Panc1 (cell line): ENCODE measurements at regions not wholly inside any gene's neighbourhood (a gene's known extent, or its start where the extent isn't known, plus 50 kb on each side); places are given as distances from the start of the nearest gene placed in this dataset.

Experiments
- ATAC-seq: fragments of 200-7000 bp; cut with Tn5 transposase; 2 replicates; pipeline ENCODE4 v1.9.1; 2020; ENCODE audit warnings: mild to moderate bottlenecking, moderate library complexity
- BruUV-seq: library from RNA; stranded (reverse); fragments of 400-500 nt; replicated peaks from 2 replicates; lab custom pipeline; 2021; lab: Mats Ljungman, UMichigan
- CTCF ChIA-PET: fragments of 300-600 bp; sonication (Branson Sonifier 250); formaldehyde crosslinking; loops from one replicate; lab custom pipeline; 2022; ENCODE audit warnings: antibody characterized with exemption; lab: Charles Lee
- POLR2A ChIA-PET: fragments of 300-600 bp; sonication (Branson Sonifier 250); formaldehyde crosslinking; loops from one replicate; lab custom pipeline; 2022; ENCODE audit warnings: antibody characterized with exemption; lab: Charles Lee
- DNase-seq: peaks from one replicate; pipeline ENCODE4 v3.0.0-alpha.2; 2010; ENCODE audit warnings: low read depth, low spot score
- H3K27ac ChIP-seq: 2 replicates; pipeline ENCODE4 v1.5.1; 2011; ENCODE audit warnings: mild to moderate bottlenecking, low read length, inconsistent platforms
- H3K27me3 ChIP-seq: fragments of 200-500 bp; sonication (Bioruptor generic); 2 replicates; pipeline ENCODE4 v1.6.0; 2014; ENCODE audit warnings: low read length, inconsistent platforms; ENCODE audit not compliant: control insufficient read depth, insufficient read depth
- H3K36me3 ChIP-seq: fragments of 200-500 bp; sonication (Bioruptor generic); 2 replicates; pipeline ENCODE4 v1.5.1; 2014; ENCODE audit warnings: inconsistent platforms, mild to moderate bottlenecking, low read length, moderate library complexity; ENCODE audit not compliant: control insufficient read depth, insufficient read depth
- H3K4me1 ChIP-seq: 2 replicates; pipeline ENCODE4 v1.5.1; 2011; ENCODE audit warnings: inconsistent platforms, mild to moderate bottlenecking, low read length, moderate library complexity; ENCODE audit not compliant: control insufficient read depth, insufficient read depth
- H3K4me3 ChIP-seq, 2 experiments: 2 replicates each; pipeline ENCODE4 v1.5.1; 2011 to 2012; ENCODE audit warnings: low read depth in 2 of 2, low read length in 2 of 2, mild to moderate bottlenecking in 2 of 2, inconsistent platforms in 1 of 2, moderate library complexity in 1 of 2
- H3K9me3 ChIP-seq: fragments of 200-500 bp; sonication (Bioruptor generic); 2 replicates; pipeline ENCODE4 v1.5.1; 2014; ENCODE audit warnings: low read depth, mild to moderate bottlenecking, inconsistent platforms, low read length, moderate library complexity; ENCODE audit not compliant: control insufficient read depth, insufficient read depth
- CTCF ChIP-seq: fragments of 450-650 bp; IDR thresholded peaks from 2 replicates; pipeline ENCODE4 v1.5.1; 2017; ENCODE audit warnings: mild to moderate bottlenecking
- POLR2AphosphoS5 ChIP-seq: IDR thresholded peaks from 2 replicates; pipeline ENCODE4 v1.6.1; 2012; ENCODE audit warnings: mild to moderate bottlenecking, low read depth, low read length, moderate library complexity
- REST ChIP-seq, 2 experiments: IDR thresholded peaks; 2 replicates each; pipeline ENCODE4 v1.6.1; 2011 to 2012; ENCODE audit warnings: low read depth in 2 of 2, control low read depth in 1 of 2, low read length in 1 of 2, mild to moderate bottlenecking in 1 of 2, moderate library complexity in 1 of 2; ENCODE audit not compliant: insufficient read depth in 1 of 2
- SIN3A ChIP-seq: IDR thresholded peaks from 2 replicates; pipeline ENCODE4 v1.6.1; 2012; ENCODE audit warnings: low read depth, mild to moderate bottlenecking, low read length, moderate library complexity, borderline replicate concordance; ENCODE audit not compliant: insufficient read depth
- TCF7L2 ChIP-seq: IDR thresholded peaks from 2 replicates; pipeline ENCODE4 v1.6.1; 2011; ENCODE audit warnings: mild to moderate bottlenecking, low read depth, low read length, inconsistent platforms
- in situ Hi-C: cut with HindIII; loops from 2 replicates; pipeline ENCODE4 v1.10.0; 2016; ENCODE audit warnings: low sequenced_read_pairs, low pct_unique_long_range_greater_than_20kb
- intact Hi-C: fragments of 100-400 bp; cut with micrococcal nuclease; formaldehyde crosslinking; loops from one replicate; pipeline ENCODE4 v1.10.0; 2022; ENCODE audit not compliant: unreplicated experiment

GRCh38 chr4:163606896-163607691 is 112.6 kb downstream of the TMA16 start:
- Histone ChIP-seq H3K9me3 (no peaks in the 10 kb centered on the region), H3K36me3 (no peaks in the 10 kb centered on the region), H3K27ac (no peak overlapping the region), H3K27me3 (no peaks in the 10 kb centered on the region), H3K4me3 (no peak overlapping the region), H3K4me1 (no peaks in the 10 kb centered on the region)
- TF ChIP-seq POLR2AphosphoS5 (no peak), REST (IDR thresholded peaks at IDR 0.05; ENCODE audit: insufficient read depth in 1 of 2, low read depth in 2 of 2, low read length in 1 of 2) (no peak), CTCF (no peak), SIN3A (no peak), TCF7L2 (no peak)
- intact Hi-C loops: no loop called here
- in situ Hi-C loops: no loop called here
- ChIA-PET CTCF (no interaction called here), POLR2A (no interaction called here)
- DNase-seq (no peak), ATAC-seq (no peak)
- BruUV-seq: no TSS peak

- POLR2A ChIA-PET: no interaction called here
- Histone ChIP-seq H3K27ac (no peak overlapping the region), H3K4me3 (no peak overlapping the region), H3K4me1 (no peaks in the 10 kb centered on the region), H3K36me3 (no peaks in the 10 kb centered on the region), H3K9me3 (no peaks in the 10 kb centered on the region), H3K27me3 (no peaks in the 10 kb centered on the region)
- BruUV-seq: no TSS peak
- DNase-seq (no peak), ATAC-seq (no peak)
- intact Hi-C loops: no loop called here
- in situ Hi-C loops: no loop called here
- no peak for TF ChIP-seq SIN3A
- no peak for TF ChIP-seq CTCF
- CTCF ChIA-PET: no interaction called here
Measured at GRCh38 chr4:163609019-163609418, 114.5 kb downstream of the TMA16 start.
